ENCODE measurements at regions not wholly inside any gene's neighbourhood (a gene's known extent, or its start where the extent isn't known, plus 50 kb on each side); places are given as distances from the start of the nearest gene placed in this dataset.
"Not testable (repeated sequence)": the region's sequence is repeated elsewhere in the genome, so short reads cannot be mapped to it uniquely, and the experiment has no call there.

DNA sequence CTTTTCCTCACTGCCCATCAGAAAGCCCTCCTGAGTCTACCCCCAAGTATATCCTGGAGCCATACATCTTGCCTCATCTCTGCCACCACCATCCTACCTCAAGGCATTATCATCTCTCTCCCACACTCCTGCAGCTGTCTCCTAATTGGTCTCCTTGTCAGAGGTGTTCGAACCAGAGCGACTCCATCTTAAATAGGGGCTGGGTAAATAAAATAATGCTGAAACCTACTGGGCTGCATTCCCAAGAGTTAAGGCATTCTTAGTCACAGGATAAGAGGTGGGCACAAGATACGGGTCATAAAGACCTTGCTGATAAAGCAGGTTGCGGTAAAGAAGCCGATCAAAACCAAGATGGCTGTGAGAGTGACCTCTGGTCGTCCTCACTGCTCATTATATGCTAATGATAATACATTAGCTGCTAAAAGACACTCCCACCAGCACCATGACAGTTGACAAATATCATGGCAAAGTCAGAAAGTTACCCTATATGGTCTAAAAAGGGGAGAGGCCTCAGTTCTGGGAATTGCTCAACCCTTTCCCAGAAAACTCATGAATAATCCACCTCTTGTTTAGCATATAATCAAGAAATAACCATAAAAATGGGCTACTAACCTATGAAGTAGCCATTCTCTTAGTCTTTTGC is 97.0 kb upstream of the C16orf82 start:
- H3K4me3 ChIP-seq, result no peak overlapping the region
- H3K36me3 ChIP-seq (replicated peaks), result no peaks in the 10 kb centered on the region
- in situ Hi-C loops (cut with MboI; ENCODE audit: low sequenced_read_pairs), result no loop called here
- H3K9me3 ChIP-seq, result no peaks in the 10 kb centered on the region
- no peaks in the 10 kb centered on the region for H3K4me1 ChIP-seq
- no peaks in the 10 kb centered on the region for H3K27me3 ChIP-seq (ENCODE audit: low read depth)
- DNase-seq (ENCODE audit: low spot score in 2 of 2), result no peak

DNA sequence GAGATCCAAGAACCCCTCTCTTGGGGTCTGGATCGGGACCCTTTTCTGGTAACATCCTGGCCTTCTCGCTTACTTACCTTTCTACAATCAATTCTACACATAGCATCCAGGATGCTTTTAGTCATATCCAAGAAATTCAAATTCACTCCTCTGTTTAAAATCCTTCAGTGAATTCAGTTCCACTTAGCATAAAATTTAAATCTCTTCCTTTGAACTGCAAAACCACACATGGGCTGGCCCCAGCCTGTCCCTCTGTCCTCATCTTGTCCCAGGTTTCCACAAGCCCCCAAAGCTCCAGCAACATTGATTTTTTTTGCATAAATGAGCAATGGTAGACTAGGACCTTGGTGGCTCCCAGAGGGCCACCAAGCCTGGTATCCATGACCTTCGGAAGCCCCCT is 96.4 kb upstream of the C16orf82 start:
- Histone ChIP-seq H3K36me3 (replicated peaks) (no peaks in the 10 kb centered on the region), H3K4me3 (no peak overlapping the region), H3K27me3 (ENCODE audit: low read depth) (no peaks in the 10 kb centered on the region), H3K4me1 (no peaks in the 10 kb centered on the region), H3K9me3 (no peaks in the 10 kb centered on the region)
- in situ Hi-C loops (cut with MboI; ENCODE audit: low sequenced_read_pairs), result no loop called here
- no peak for DNase-seq (ENCODE audit: low spot score in 2 of 2)

DNA sequence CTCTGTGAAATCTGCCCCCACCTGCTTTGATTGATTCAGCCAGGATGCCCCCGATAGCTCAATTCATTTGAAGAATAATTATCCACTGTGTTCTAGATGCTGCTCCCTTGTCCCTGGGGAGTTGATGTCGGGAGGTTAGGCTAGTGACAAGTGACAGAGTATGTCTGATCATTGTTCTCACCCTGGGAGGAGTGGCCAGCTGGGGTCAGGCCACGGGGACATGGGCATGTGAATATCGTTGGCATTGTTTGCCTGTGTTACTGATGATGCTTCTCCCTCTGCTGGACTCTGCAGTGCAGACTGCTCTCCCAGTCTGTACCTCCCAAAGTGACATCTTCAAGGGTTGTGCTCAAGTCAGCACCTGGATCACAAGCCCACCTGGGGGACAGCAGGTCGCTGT is 89.9 kb upstream of the C16orf82 start:
- Histone ChIP-seq H3K27me3 (ENCODE audit: low read depth) (no peaks in the 10 kb centered on the region), H3K4me3 (no peak overlapping the region), H3K36me3 (replicated peaks) (no peaks in the 10 kb centered on the region), H3K9me3 (no peaks in the 10 kb centered on the region), H3K4me1 (no peaks in the 10 kb centered on the region)
- in situ Hi-C loops (cut with MboI; ENCODE audit: low sequenced_read_pairs), result no loop called here
- DNase-seq (ENCODE audit: low spot score in 2 of 2), result no peak

DNA sequence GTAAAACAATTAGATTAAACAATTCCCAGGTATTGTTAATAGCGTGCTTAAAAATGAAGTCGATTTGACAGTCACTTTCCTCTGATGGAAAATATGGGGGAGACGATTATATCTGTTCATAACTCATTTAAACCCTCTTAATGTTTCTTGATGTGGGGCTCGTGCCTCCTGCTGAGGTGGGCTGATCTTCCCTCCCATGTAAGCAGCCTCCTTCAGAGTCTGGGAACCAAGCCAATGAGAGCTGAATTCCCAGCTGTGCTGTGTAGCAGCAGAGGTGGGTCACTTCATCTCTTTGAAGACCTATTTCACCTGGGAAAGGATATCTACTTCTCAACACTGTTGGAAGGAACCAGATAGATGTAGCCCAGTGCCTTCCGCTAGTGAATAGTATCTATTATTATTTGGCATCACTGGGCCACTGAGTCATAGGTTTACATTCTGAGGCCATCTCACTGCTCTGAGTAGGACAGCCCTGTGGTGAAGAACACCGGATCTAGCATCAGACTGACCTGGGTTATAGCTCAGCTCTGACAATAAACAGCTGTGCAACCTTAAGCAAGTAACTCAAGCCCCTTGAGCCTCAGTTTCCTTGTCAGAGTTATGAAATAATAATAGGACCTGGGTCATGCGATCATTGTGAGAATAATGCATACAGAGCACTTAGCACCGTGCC is 85.3 kb upstream of the C16orf82 start:
- Histone ChIP-seq H3K36me3 (replicated peaks) (no peaks in the 10 kb centered on the region), H3K9me3 (no peaks in the 10 kb centered on the region), H3K4me1 (no peaks in the 10 kb centered on the region), H3K27me3 (ENCODE audit: low read depth) (no peaks in the 10 kb centered on the region), H3K4me3 (no peak overlapping the region)
- in situ Hi-C loops (cut with MboI; ENCODE audit: low sequenced_read_pairs), result no loop called here
- DNase-seq (ENCODE audit: low spot score in 2 of 2), result no peak

DNA sequence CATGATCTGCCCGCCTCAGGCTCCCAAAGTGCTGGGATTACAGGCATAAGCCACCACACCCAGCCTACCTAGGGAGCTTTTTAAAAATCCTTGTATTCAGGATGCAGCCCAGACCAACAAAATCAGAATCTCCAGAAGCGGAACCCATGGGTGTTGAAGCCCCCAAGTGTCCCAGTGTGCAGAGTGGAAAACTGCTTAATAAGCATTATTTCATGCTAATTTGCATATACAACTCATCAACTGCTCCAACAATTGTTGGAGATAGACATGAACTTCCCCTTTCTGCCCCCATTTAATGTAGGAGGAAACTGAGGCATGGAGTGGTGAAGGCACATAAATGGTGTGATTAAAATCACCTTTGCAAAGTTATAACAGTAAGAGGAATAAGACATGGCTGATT is 84.3 kb upstream of the C16orf82 start:
- DNase-seq (ENCODE audit: low spot score in 2 of 2), result no peak
- H3K4me1 ChIP-seq, result no peaks in the 10 kb centered on the region
- no peaks in the 10 kb centered on the region for H3K27me3 ChIP-seq (ENCODE audit: low read depth)
- no peaks in the 10 kb centered on the region for H3K36me3 ChIP-seq (replicated peaks)
- no peak overlapping the region for H3K4me3 ChIP-seq
- H3K9me3 ChIP-seq, result no peaks in the 10 kb centered on the region
- in situ Hi-C loops (cut with MboI; ENCODE audit: low sequenced_read_pairs), result no loop called here

DNA sequence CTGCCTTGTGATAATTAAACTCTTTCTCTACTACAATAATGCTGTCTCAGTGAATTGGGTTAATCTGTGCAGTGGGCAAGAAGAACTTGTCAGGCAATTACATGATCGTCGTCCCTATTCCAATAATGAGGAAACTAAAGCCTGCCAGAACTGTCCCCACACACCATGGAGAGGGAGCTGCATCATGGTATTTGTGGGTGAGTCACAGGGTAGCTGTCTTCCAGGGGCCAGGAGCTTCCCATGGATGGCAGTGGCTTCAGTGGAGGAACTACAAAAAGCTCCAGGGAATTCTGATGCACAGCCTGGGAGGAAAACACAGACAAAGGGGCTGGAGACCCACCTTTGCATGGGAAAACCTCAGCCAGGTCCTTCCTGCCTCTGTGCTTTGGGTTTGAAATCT is 83.3 kb upstream of the C16orf82 start:
- DNase-seq (ENCODE audit: low spot score in 2 of 2), result no peak
- Histone ChIP-seq H3K4me1 (no peaks in the 10 kb centered on the region), H3K4me3 (no peak overlapping the region), H3K9me3 (no peaks in the 10 kb centered on the region), H3K27me3 (ENCODE audit: low read depth) (no peaks in the 10 kb centered on the region), H3K36me3 (replicated peaks) (no peaks in the 10 kb centered on the region)
- in situ Hi-C loops (cut with MboI; ENCODE audit: low sequenced_read_pairs), result no loop called here

DNA sequence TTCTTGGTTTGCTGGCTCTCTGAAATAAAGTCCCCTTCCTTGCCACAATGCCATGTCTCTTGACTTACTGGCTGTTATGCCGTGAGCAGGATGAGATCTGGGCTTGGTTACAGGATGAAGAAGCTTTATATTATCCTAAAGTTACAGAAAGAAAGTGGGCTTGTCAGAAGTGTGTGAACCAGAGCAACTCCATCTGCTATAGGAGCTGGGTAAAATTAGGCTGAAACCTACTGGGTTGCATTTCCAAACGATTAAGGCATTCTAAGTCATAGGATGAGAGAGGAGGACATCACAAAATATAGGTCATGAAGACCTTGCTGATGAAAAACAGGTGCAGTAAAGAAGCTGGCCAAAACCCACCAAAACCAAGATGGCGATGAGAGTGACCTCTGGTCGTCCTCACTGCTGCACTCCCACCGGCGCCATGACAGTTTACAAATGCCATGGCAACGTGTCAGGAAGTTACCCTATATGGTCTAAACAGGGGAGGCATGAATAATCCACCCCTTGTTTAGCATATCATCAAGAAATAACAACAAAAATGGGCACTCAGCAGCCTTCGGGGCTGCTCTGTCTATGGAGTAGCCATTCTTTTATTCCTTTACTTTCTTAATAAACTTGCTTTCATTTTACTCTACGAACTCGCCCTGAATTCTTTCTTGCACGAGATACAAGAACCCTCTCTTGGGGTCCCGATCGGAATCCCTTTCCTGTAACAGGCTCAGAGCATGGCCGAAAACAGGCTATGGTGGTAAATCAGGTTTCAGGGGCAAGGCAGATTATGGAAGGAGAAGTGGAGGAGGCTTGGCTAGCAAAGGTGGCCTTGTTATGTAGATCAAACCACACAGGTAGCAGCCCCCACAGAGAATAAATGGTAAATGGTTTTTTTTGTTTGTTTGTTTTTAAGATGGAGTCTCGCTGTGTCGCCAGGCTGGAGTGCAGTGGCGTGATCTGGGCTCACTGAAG is 81.3 kb upstream of the C16orf82 start:
- Histone ChIP-seq H3K4me1 (no peaks in the 10 kb centered on the region), H3K27me3 (ENCODE audit: low read depth) (no peaks in the 10 kb centered on the region), H3K36me3 (replicated peaks) (no peaks in the 10 kb centered on the region), H3K9me3 (no peaks in the 10 kb centered on the region), H3K4me3 (no peak overlapping the region)
- DNase-seq (ENCODE audit: low spot score in 2 of 2), result no peak
- in situ Hi-C loops (cut with MboI; ENCODE audit: low sequenced_read_pairs), result no loop called here

DNA sequence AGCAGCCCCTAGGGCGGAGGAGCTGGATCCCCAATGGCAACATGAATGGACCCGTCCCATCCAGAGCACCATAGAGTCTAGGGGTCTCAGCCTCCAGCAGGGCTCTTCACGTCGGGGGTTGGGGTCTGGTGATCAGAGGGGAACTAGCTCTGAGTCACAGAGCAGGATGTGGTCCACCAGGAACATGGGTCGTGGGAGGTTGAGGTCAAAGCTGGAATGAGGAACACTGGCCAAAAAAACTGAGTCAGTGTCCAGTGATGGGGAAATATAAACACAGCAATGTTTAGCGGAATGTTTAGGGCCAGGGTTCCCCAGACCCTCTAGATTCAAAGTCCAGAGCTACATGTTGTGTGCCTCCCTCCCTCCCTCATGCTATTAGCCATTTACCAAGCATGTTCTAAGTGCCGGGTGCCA is 79.1 kb upstream of the C16orf82 start:
- H3K4me3 ChIP-seq, result no peak overlapping the region
- DNase-seq (ENCODE audit: low spot score in 2 of 2), result no peak
- in situ Hi-C loops (cut with MboI; ENCODE audit: low sequenced_read_pairs), result no loop called here
- H3K36me3 ChIP-seq (replicated peaks), result no peaks in the 10 kb centered on the region
- no peaks in the 10 kb centered on the region for H3K27me3 ChIP-seq (ENCODE audit: low read depth)
- no peaks in the 10 kb centered on the region for H3K9me3 ChIP-seq
- H3K4me1 ChIP-seq, result no peaks in the 10 kb centered on the region

DNA sequence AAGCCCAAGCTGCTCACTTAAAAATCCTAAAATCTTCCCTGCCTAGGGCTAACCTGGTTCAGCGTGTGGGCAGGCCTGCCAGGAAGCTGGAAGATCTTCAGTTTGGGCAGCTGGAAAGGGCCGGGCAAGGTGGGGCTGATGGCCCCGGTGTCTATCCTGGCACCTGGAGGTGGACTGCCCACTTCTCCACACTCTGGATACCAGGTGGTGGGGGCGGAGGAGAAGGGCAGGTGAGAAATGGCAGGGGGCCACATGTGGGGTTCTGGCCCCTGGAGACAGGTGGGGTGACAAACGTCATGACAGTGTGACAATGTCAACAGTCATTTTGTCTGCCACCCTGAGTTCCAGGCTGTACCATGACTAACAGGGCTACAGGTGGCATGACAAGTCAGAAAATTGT is 78.5 kb upstream of the C16orf82 start:
- Histone ChIP-seq H3K27me3 (ENCODE audit: low read depth) (no peaks in the 10 kb centered on the region), H3K36me3 (replicated peaks) (no peaks in the 10 kb centered on the region), H3K9me3 (no peaks in the 10 kb centered on the region), H3K4me1 (no peaks in the 10 kb centered on the region), H3K4me3 (no peak overlapping the region)
- in situ Hi-C loops (cut with MboI; ENCODE audit: low sequenced_read_pairs), result no loop called here
- DNase-seq (ENCODE audit: low spot score in 2 of 2), result no peak

DNA sequence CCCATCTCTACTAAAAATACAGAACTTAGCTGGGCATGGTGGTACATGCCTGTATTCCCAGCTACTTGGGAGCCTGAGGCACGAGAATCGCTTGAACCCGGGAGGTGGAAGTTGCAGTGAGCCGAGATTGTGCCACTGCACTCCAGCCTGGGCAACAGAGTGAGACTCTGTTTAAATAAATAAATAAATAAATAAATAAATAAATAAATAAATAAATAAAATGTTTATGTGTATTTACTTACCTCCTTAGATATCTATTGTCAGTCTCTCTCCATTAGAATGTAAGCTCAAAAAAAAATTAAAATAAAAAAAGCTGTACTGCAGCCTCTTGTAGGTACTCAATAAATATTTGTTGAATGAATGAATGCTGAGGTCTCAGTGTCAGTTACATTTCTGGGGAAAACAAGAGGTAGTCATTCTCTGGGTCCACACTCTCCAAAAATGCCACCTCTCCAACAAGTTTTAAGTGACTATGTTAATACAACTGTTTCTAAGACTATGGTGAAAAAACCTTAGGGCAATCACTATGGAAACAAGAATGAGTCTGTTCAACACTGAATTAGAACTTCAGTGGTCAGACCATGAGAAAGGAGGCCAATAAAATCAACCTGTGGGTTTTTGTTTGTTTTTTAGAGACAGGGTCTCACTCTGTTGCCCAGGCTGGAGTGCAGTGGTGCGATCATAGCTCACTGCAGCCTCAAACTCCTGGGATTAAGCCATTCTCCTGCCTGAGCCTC is 76.2 kb upstream of the C16orf82 start:
- H3K27me3 ChIP-seq (ENCODE audit: low read depth); H3K4me1 ChIP-seq; DNase-seq (ENCODE audit: low spot score in 2 of 2); H3K36me3 ChIP-seq (replicated peaks); in situ Hi-C loops (cut with MboI; ENCODE audit: low sequenced_read_pairs); H3K9me3 ChIP-seq; H3K4me3 ChIP-seq: not testable (repeated sequence)

DNA sequence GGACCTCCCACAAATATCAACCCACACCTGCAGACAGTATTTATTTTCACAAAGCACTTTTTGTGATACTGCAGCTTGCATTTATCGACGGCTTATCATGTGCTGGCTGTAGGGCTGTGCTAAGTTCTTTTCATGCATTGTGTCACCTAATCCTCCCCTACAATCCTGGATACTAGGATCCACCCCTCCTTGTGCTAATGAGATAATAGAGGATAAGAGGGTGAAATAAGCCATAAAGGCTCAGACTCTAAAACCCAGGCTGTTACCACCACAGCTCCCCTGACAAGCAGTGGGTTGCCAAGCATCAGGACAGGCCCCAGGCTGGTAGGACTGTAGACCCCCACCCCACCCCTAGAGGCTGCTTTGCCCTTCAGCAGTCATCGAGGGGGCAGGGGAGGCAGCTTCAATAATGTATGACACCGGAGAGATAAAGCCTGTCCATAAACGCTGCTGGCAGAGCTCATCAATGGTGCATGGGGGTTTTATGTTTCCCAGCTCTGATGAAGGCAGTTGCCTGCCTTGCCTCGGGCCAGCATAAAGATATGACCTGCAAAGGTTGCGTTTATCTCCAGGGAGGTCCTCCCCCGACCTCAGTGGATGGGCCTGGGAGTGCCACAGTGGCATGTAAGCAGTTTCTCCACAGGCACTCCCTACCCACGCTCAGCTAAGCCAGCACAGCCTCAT is 73.9 kb upstream of the C16orf82 start:
- no peak overlapping the region for H3K4me3 ChIP-seq
- DNase-seq (ENCODE audit: low spot score in 2 of 2), result no peak
- no peaks in the 10 kb centered on the region for H3K27me3 ChIP-seq (ENCODE audit: low read depth)
- H3K4me1 ChIP-seq, result no peaks in the 10 kb centered on the region
- in situ Hi-C loops (cut with MboI; ENCODE audit: low sequenced_read_pairs), result no loop called here
- no peaks in the 10 kb centered on the region for H3K9me3 ChIP-seq
- no peaks in the 10 kb centered on the region for H3K36me3 ChIP-seq (replicated peaks)

DNA sequence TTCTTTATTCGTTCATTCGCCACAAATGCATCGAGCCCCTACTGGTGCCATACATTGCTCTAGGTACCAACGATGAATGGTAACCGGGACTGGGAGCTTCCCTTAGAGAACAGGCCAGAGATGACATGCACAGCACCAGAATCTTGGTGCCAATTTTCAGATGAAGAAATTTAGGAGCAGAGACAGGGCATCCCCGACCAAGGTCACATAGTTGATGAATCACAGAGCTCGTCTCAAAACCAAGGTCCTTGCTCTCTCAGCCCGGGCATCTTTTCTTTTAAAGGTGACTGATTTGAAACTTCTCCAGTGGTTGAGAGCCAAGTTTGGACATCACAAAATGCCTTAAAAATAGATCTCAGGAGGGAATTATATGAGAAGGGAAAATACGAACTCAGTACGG is 73.2 kb upstream of the C16orf82 start:
- in situ Hi-C loops (cut with MboI; ENCODE audit: low sequenced_read_pairs), result no loop called here
- no peaks in the 10 kb centered on the region for H3K36me3 ChIP-seq (replicated peaks)
- no peaks in the 10 kb centered on the region for H3K4me1 ChIP-seq
- no peaks in the 10 kb centered on the region for H3K9me3 ChIP-seq
- no peaks in the 10 kb centered on the region for H3K27me3 ChIP-seq (ENCODE audit: low read depth)
- H3K4me3 ChIP-seq, result no peak overlapping the region
- DNase-seq (ENCODE audit: low spot score in 2 of 2), result no peak

DNA sequence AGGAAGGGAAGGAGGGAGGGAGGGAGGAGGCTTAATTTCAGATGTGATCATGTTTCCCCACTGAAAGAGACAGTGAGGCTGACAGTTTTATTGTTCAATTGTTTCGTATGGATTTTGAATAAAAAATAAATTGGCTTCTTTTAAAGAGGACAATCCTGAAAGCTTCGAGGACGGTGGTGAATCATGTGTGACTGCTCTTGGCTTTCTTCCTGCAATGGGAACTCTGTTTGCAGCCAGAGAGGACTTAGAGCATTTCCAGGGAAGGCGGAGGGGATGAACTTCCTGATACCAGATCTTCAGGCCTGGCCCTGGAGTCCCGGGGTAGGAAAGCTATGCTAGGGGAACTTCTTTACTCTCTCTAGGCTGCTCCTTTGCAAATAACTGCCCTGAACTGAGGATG is 72.8 kb upstream of the C16orf82 start:
- H3K4me3 ChIP-seq, result no peak overlapping the region
- H3K27me3 ChIP-seq (ENCODE audit: low read depth), result no peaks in the 10 kb centered on the region
- no peaks in the 10 kb centered on the region for H3K36me3 ChIP-seq (replicated peaks)
- DNase-seq (ENCODE audit: low spot score in 2 of 2), result no peak
- in situ Hi-C loops (cut with MboI; ENCODE audit: low sequenced_read_pairs), result no loop called here
- H3K9me3 ChIP-seq, result no peaks in the 10 kb centered on the region
- H3K4me1 ChIP-seq, result no peaks in the 10 kb centered on the region
